NT2/D1 (cell line): ENCODE measurements at regions not wholly inside any gene's neighbourhood (a gene's known extent, or its start where the extent isn't known, plus 50 kb on each side); places are given as distances from the start of the nearest gene placed in this dataset.

Experiments
- SUZ12 ChIP-seq: IDR thresholded peaks from 2 replicates; pipeline ENCODE4 v1.6.1; 2011; ENCODE audit not compliant: insufficient read length, insufficient read depth; ENCODE audit errors: extremely low read depth
- ZNF274 ChIP-seq: IDR thresholded peaks from 2 replicates; pipeline ENCODE4 v1.6.1; 2011; ENCODE audit warnings: mild to moderate bottlenecking, low read depth, low read length

- TF ChIP-seq ZNF274 = no peak
- no peak for TF ChIP-seq SUZ12
Measured at GRCh38 chr2:67854103-67854743, 208.6 kb downstream of the C1D start.
